ENCODE measurements at regions not wholly inside any gene's neighbourhood (a gene's known extent, or its start where the extent isn't known, plus 50 kb on each side); places are given as distances from the start of the nearest gene placed in this dataset.

GRCh38 chr3:99430348-99431134 lies 207.9 kb upstream of the COL8A1 start:
- Histone ChIP-seq H3K4me1 (ENCODE audit: low read length) (no peaks in the 10 kb centered on the region), H3K9ac (ENCODE audit: low read length) (no peak overlapping the region), H3K27ac (ENCODE audit: low read length) (no peak overlapping the region), H3K36me3 (replicated peaks; ENCODE audit: insufficient read depth, low read length) (no peaks in the 10 kb centered on the region), H2AFZ (ENCODE audit: low read length) (no peak overlapping the region), H3K27me3 (replicated peaks; ENCODE audit: insufficient read depth, low read length) (no peaks in the 10 kb centered on the region), H3K4me3 (ENCODE audit: low read length) (no peak overlapping the region), H3K9me3 (replicated peaks; ENCODE audit: insufficient read depth, low read length) (no peaks in the 10 kb centered on the region), H3F3A (ENCODE audit: insufficient read depth, low read length) (no peaks in the 10 kb centered on the region), H4K20me1 (ENCODE audit: insufficient read depth, low read length) (no peaks in the 10 kb centered on the region), H3K4me2 (ENCODE audit: low read depth, low read length) (no peak overlapping the region), H3K9me2 (replicated peaks; ENCODE audit: insufficient read depth, low read length) (no peaks in the 10 kb centered on the region), H3K79me2 (ENCODE audit: low read length) (no peaks in the 10 kb centered on the region)
- DNase-seq = no peak
- TF ChIP-seq EZH2 (optimal IDR thresholded peaks at IDR 0.05; ENCODE audit: low read depth, low read length) = no peak
- no peak for TF ChIP-seq EZH2phosphoT487 (IDR thresholded peaks at IDR 0.05; ENCODE audit: low read length)
- no peak for TF ChIP-seq CTCF (IDR thresholded peaks at IDR 0.05; ENCODE audit: low read length)

GRCh38 chr3:99429502-99429901 lies 208.9 kb upstream of the COL8A1 start:
- no peaks in the 10 kb centered on the region for H3F3A ChIP-seq (ENCODE audit: insufficient read depth, low read length)
- H3K4me3 ChIP-seq (ENCODE audit: low read length) = no peak overlapping the region
- no peaks in the 10 kb centered on the region for H3K9me3 ChIP-seq (replicated peaks; ENCODE audit: insufficient read depth, low read length)
- TF ChIP-seq EZH2 (optimal IDR thresholded peaks at IDR 0.05; ENCODE audit: low read depth, low read length) (no peak), CTCF (IDR thresholded peaks at IDR 0.05; ENCODE audit: low read length) (no peak), EZH2phosphoT487 (IDR thresholded peaks at IDR 0.05; ENCODE audit: low read length) (no peak)
- H3K4me1 ChIP-seq (ENCODE audit: low read length) = no peaks in the 10 kb centered on the region
- no peak for DNase-seq
- H3K9me2 ChIP-seq (replicated peaks; ENCODE audit: insufficient read depth, low read length) = no peaks in the 10 kb centered on the region
- no peak overlapping the region for H3K9ac ChIP-seq (ENCODE audit: low read length)
- no peaks in the 10 kb centered on the region for H3K36me3 ChIP-seq (replicated peaks; ENCODE audit: insufficient read depth, low read length)
- H3K4me2 ChIP-seq (ENCODE audit: low read depth, low read length) = no peak overlapping the region
- no peaks in the 10 kb centered on the region for H3K27me3 ChIP-seq (replicated peaks; ENCODE audit: insufficient read depth, low read length)
- no peaks in the 10 kb centered on the region for H4K20me1 ChIP-seq (ENCODE audit: insufficient read depth, low read length)
- no peak overlapping the region; the same call in 1 of the 2 replicates for H2AFZ ChIP-seq (ENCODE audit: low read length)
- no peak overlapping the region for H3K27ac ChIP-seq (ENCODE audit: low read length)
- H3K79me2 ChIP-seq (ENCODE audit: low read length) = no peaks in the 10 kb centered on the region

- no peaks in the 10 kb centered on the region for H3K9me2 ChIP-seq (replicated peaks; ENCODE audit: insufficient read depth, low read length)
- no peaks in the 10 kb centered on the region for H3K36me3 ChIP-seq (replicated peaks; ENCODE audit: insufficient read depth, low read length)
- no peaks in the 10 kb centered on the region for H4K20me1 ChIP-seq (ENCODE audit: insufficient read depth, low read length)
- DNase-seq = no peak
- no peak overlapping the region for H3K9ac ChIP-seq (ENCODE audit: low read length)
- TF ChIP-seq EZH2 (optimal IDR thresholded peaks at IDR 0.05; ENCODE audit: low read depth, low read length) = no peak
- TF ChIP-seq EZH2phosphoT487 (IDR thresholded peaks at IDR 0.05; ENCODE audit: low read length) = no peak
- TF ChIP-seq CTCF (IDR thresholded peaks at IDR 0.05; ENCODE audit: low read length) = no peak
- no peak overlapping the region for H3K4me3 ChIP-seq (ENCODE audit: low read length)
- no peaks in the 10 kb centered on the region for H3K27me3 ChIP-seq (replicated peaks; ENCODE audit: insufficient read depth, low read length)
- H3K27ac ChIP-seq (ENCODE audit: low read length) = no peak overlapping the region
- H2AFZ ChIP-seq (ENCODE audit: low read length) = no peak overlapping the region
- H3F3A ChIP-seq (ENCODE audit: insufficient read depth, low read length) = no peaks in the 10 kb centered on the region
- H3K4me2 ChIP-seq (ENCODE audit: low read depth, low read length) = no peak overlapping the region
- H3K79me2 ChIP-seq (ENCODE audit: low read length) = no peaks in the 10 kb centered on the region
- H3K4me1 ChIP-seq (ENCODE audit: low read length) = no peaks in the 10 kb centered on the region
- H3K9me3 ChIP-seq (replicated peaks; ENCODE audit: insufficient read depth, low read length) = no peaks in the 10 kb centered on the region
Measured at GRCh38 chr3:99425930-99426329, 212.5 kb upstream of the COL8A1 start.
